ENCODE measurements at regions not wholly inside any gene's neighbourhood (a gene's known extent, or its start where the extent isn't known, plus 50 kb on each side); places are given as distances from the start of the nearest gene placed in this dataset.
"Not testable (repeated sequence)": the region's sequence is repeated elsewhere in the genome, so short reads cannot be mapped to it uniquely, and the experiment has no call there.

DNA sequence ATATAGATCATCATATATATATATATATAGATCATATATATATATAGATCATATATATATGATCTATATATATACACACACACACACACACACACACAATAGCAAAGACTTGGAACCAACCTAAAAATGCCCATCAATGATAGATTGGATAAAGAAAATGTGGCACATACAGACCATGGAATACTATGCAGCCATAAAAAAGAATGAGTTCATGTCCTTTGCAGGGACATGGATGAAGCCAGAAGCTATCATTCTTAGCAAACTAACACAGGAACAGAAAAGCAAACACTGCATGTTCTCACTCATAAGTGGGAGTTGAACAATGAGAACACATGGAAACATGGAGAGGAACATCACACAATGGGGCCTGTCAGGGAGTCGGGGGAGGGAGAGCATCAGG is 285.6 kb upstream of the FN1 start:
- TF ChIP-seq ZNF146 (CRISPR knock-in tag; IDR thresholded peaks at IDR 0.05; ENCODE audit: unreplicated experiment) = peak; percentile 58
- TF ChIP-seq BCOR (IDR thresholded peaks at IDR 0.05) = 0 out of 2 replicates have a peak, but pooled peaks have one; percentile 19
- ATAC-seq; H3K4me1 ChIP-seq (replicated peaks in 1 of 2; ENCODE audit: control insufficient read depth in 2 of 2, insufficient read depth in 2 of 2, low read length in 2 of 2); H2AFZ ChIP-seq (ENCODE audit: low read depth, low read length); H3K9me3 ChIP-seq (replicated peaks; ENCODE audit: control insufficient read depth, insufficient read depth, low read depth, low read length); in situ Hi-C loops (cut with MboI); H3K36me3 ChIP-seq (ENCODE audit: control insufficient read depth, insufficient read depth, low read length); DNase-seq (ENCODE audit: extremely low read depth in 1 of 4, low spot score in 3 of 4); H3K9ac ChIP-seq (ENCODE audit: insufficient read depth in 1 of 2, low read depth in 2 of 2, low read length in 2 of 2); H3K9me1 ChIP-seq (ENCODE audit: control insufficient read depth, insufficient read depth, low read length); H3K27me3 ChIP-seq (ENCODE audit: control insufficient read depth in 2 of 2, insufficient read depth in 2 of 2, low read length in 2 of 2); intact Hi-C loops (cut with micrococcal nuclease); H3K4me3 ChIP-seq; H3K27ac ChIP-seq (ENCODE audit: extremely low read depth, low read depth, low read length); BruUV-seq (replicated peaks); H3K4me2 ChIP-seq (ENCODE audit: insufficient read depth, low read length); H3K79me2 ChIP-seq (ENCODE audit: control insufficient read depth, insufficient read depth, low read length); H4K20me1 ChIP-seq (replicated peaks; ENCODE audit: control insufficient read depth, insufficient read depth, low read length); POLR2A ChIA-PET; CTCF ChIA-PET (ENCODE audit: low intra/inter-chr PET ratio); FAIRE-seq: not testable (repeated sequence)
- 57% methylated on average over 1 of the region's 1 CpG for WGBS (ENCODE audit: insufficient coverage, low coverage, missing lambda C conversion rate)

DNA sequence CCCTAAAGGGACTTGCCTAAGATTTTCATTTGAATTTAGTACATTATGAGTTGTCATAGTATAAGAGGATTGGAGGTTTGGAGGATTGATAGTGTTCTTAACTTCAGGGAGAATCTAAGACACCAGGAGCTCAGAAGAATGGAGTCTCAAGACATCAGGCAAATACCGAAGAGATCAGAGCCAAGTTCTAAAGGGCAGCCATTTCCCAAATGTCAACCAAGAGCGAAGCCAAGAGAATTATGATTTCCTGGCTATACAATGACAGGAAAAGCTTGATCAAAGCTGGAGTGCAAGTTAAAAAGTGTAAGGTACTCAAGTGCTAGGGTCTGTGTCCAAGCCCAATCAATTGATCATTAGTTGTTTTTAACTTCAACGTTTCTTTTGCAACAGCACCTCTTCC is 283.0 kb upstream of the FN1 start:
- H3K27ac ChIP-seq (ENCODE audit: extremely low read depth, low read depth, low read length) = no peak overlapping the region
- H3K79me2 ChIP-seq (ENCODE audit: control insufficient read depth, insufficient read depth, low read length) = no peaks in the 10 kb centered on the region
- ChIA-PET CTCF (ENCODE audit: low intra/inter-chr PET ratio) (no interaction called here), POLR2A (no interaction called here)
- no peaks in the 10 kb centered on the region for H3K9me1 ChIP-seq (ENCODE audit: control insufficient read depth, insufficient read depth, low read length)
- WGBS (ENCODE audit: insufficient coverage, low coverage, missing lambda C conversion rate) = 35% methylated on average over 3 of the region's 3 CpGs
- H4K20me1 ChIP-seq (replicated peaks; ENCODE audit: control insufficient read depth, insufficient read depth, low read length) = no peaks in the 10 kb centered on the region
- H3K36me3 ChIP-seq (ENCODE audit: control insufficient read depth, insufficient read depth, low read length) = no peaks in the 10 kb centered on the region
- H3K9ac ChIP-seq (ENCODE audit: insufficient read depth in 1 of 2, low read depth in 2 of 2, low read length in 2 of 2) = no peak overlapping the region
- no peak overlapping the region for H3K4me3 ChIP-seq
- ATAC-seq (no peak), FAIRE-seq (no peak), DNase-seq (ENCODE audit: extremely low read depth in 1 of 4, low spot score in 3 of 4) (no peak)
- no peaks in the 10 kb centered on the region for H3K27me3 ChIP-seq (ENCODE audit: control insufficient read depth in 2 of 2, insufficient read depth in 2 of 2, low read length in 2 of 2)
- no peak overlapping the region for H3K4me2 ChIP-seq (ENCODE audit: insufficient read depth, low read length)
- in situ Hi-C loops (cut with MboI) = no loop called here
- no peaks in the 10 kb centered on the region; a peak in 1 of 5 replicates for H3K4me1 ChIP-seq (replicated peaks in 1 of 2; ENCODE audit: control insufficient read depth in 2 of 2, insufficient read depth in 2 of 2, low read length in 2 of 2)
- no peak overlapping the region for H2AFZ ChIP-seq (ENCODE audit: low read depth, low read length)
- BruUV-seq (replicated peaks) = no TSS peak
- intact Hi-C loops (cut with micrococcal nuclease) = loop anchor here (10.0 kb wide), 2 partner anchors 106 to 264 kb away; no protein-coding TSS in a partner anchor
- no peaks in the 10 kb centered on the region for H3K9me3 ChIP-seq (replicated peaks; ENCODE audit: control insufficient read depth, insufficient read depth, low read depth, low read length)
- TF ChIP-seq MTA3 (IDR thresholded peaks at IDR 0.05; ENCODE audit: borderline replicate concordance) (no peak), MTF1 (CRISPR knock-in tag; IDR thresholded peaks at IDR 0.05; ENCODE audit: borderline replicate concordance) (no peak), MAFF (IDR thresholded peaks at IDR 0.05; ENCODE audit: low read length) (no peak), ZNF507 (tag; conservative IDR thresholded peaks at IDR 0.05) (no peak), SNRNP70 (optimal IDR thresholded peaks at IDR 0.05; ENCODE audit: low read depth, low read length) (no peak), ZNF311 (CRISPR knock-in tag; IDR thresholded peaks at IDR 0.05) (no peak), FOXK1 (CRISPR knock-in tag; IDR thresholded peaks at IDR 0.05; ENCODE audit: borderline replicate concordance) (no peak)
- TF ChIP-seq, protein P1, sequence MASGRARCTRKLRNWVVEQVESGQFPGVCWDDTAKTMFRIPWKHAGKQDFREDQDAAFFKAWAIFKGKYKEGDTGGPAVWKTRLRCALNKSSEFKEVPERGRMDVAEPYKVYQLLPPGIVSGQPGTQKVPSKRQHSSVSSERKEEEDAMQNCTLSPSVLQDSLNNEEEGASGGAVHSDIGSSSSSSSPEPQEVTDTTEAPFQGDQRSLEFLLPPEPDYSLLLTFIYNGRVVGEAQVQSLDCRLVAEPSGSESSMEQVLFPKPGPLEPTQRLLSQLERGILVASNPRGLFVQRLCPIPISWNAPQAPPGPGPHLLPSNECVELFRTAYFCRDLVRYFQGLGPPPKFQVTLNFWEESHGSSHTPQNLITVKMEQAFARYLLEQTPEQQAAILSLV (tag; IDR thresholded peaks at IDR 0.05) = no peak
- TF ChIP-seq, protein P2, sequence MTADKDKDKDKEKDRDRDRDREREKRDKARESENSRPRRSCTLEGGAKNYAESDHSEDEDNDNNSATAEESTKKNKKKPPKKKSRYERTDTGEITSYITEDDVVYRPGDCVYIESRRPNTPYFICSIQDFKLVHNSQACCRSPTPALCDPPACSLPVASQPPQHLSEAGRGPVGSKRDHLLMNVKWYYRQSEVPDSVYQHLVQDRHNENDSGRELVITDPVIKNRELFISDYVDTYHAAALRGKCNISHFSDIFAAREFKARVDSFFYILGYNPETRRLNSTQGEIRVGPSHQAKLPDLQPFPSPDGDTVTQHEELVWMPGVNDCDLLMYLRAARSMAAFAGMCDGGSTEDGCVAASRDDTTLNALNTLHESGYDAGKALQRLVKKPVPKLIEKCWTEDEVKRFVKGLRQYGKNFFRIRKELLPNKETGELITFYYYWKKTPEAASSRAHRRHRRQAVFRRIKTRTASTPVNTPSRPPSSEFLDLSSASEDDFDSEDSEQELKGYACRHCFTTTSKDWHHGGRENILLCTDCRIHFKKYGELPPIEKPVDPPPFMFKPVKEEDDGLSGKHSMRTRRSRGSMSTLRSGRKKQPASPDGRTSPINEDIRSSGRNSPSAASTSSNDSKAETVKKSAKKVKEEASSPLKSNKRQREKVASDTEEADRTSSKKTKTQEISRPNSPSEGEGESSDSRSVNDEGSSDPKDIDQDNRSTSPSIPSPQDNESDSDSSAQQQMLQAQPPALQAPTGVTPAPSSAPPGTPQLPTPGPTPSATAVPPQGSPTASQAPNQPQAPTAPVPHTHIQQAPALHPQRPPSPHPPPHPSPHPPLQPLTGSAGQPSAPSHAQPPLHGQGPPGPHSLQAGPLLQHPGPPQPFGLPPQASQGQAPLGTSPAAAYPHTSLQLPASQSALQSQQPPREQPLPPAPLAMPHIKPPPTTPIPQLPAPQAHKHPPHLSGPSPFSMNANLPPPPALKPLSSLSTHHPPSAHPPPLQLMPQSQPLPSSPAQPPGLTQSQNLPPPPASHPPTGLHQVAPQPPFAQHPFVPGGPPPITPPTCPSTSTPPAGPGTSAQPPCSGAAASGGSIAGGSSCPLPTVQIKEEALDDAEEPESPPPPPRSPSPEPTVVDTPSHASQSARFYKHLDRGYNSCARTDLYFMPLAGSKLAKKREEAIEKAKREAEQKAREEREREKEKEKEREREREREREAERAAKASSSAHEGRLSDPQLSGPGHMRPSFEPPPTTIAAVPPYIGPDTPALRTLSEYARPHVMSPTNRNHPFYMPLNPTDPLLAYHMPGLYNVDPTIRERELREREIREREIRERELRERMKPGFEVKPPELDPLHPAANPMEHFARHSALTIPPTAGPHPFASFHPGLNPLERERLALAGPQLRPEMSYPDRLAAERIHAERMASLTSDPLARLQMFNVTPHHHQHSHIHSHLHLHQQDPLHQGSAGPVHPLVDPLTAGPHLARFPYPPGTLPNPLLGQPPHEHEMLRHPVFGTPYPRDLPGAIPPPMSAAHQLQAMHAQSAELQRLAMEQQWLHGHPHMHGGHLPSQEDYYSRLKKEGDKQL (CRISPR knock-in tag; IDR thresholded peaks at IDR 0.05; ENCODE audit: borderline replicate concordance) = no peak
